GM12878 (cell line): ENCODE measurements at regions not wholly inside any gene's neighbourhood (a gene's known extent, or its start where the extent isn't known, plus 50 kb on each side); places are given as distances from the start of the nearest gene placed in this dataset.

Source experiments
- ATAC-seq: fragments of 200-7000 bp; cut with Tn5 transposase; 3 replicates; pipeline ENCODE4 v1.9.1; 2020; ENCODE audit warnings: mild to moderate bottlenecking, moderate library complexity
- BruUV-seq: library from RNA; stranded (reverse); fragments of 400-500 nt; replicated peaks from 2 replicates; lab custom pipeline; 2021; lab: Mats Ljungman, UMichigan
- CTCF ChIA-PET: fragments of 300-600 bp; sonication (Branson Sonifier 250); formaldehyde crosslinking; extraction: SDS; loops from one replicate; lab custom pipeline; 2021; ENCODE audit warnings: inconsistent platforms; lab: Yijun Ruan, JAX
- POLR2A ChIA-PET: fragments of 350-600 bp; formaldehyde crosslinking; extraction: SDS; loops from one replicate; lab custom pipeline; 2021; ENCODE audit warnings: inconsistent platforms; lab: Charles Lee
- RAD21 ChIA-PET: fragments of 300-600 bp; sonication (Branson Sonifier 250); formaldehyde crosslinking; loops from one replicate; lab custom pipeline; 2023; ENCODE audit warnings: antibody characterized with exemption; ENCODE audit not compliant: unreplicated experiment; lab: Charles Lee
- SMC1A ChIA-PET: fragments of 300-600 bp; sonication (Branson Sonifier 250); formaldehyde crosslinking; loops from one replicate; lab custom pipeline; 2023; ENCODE audit not compliant: unreplicated experiment, uncharacterized antibody; lab: Charles Lee
- DNase-seq: peaks from one replicate; pipeline ENCODE4 v3.0.0-alpha.2; 2011; ENCODE audit warnings: low read depth, low spot score
- FAIRE-seq: peaks from 3 replicates; lab custom pipeline; 2011; peaks lifted over from hg19 to GRCh38; lab: Jason Lieb, UNC
- H2AFZ ChIP-seq: 2 replicates; pipeline ENCODE4 v1.6.0; 2011; ENCODE audit warnings: low read depth, low read length, control low read depth; ENCODE audit not compliant: control insufficient read depth
- H3K27ac ChIP-seq: 2 replicates; pipeline ENCODE4 v1.5.1; 2011; ENCODE audit warnings: control low read depth; ENCODE audit not compliant: control insufficient read depth, insufficient read depth
- H3K27me3 ChIP-seq, 2 experiments: replicated peaks in 1 of 2; 2 replicates each; pipeline versions ENCODE4 v1.6.0 to v1.6.1; 2011; ENCODE audit warnings: low read length in 1 of 2; ENCODE audit not compliant: control insufficient read depth in 2 of 2, insufficient read depth in 2 of 2
- H3K36me3 ChIP-seq, 2 experiments: 2 replicates each; pipeline ENCODE4 v1.5.1; 2011; ENCODE audit warnings: low read length in 1 of 2; ENCODE audit not compliant: control insufficient read depth in 2 of 2, insufficient read depth in 2 of 2
- H3K4me1 ChIP-seq: 2 replicates; pipeline ENCODE4 v1.6.1; 2011; ENCODE audit warnings: mild to moderate bottlenecking, low read length, moderate library complexity, mixed read lengths; ENCODE audit not compliant: control insufficient read depth, insufficient read depth
- H3K4me2 ChIP-seq: 2 replicates; pipeline ENCODE4 v1.6.0; 2011; ENCODE audit warnings: control low read depth; ENCODE audit not compliant: control insufficient read depth, insufficient read depth
- H3K4me3 ChIP-seq: fragments of 200-600 bp; sonication (generic); 2 replicates; pipeline ENCODE4 v1.5.1; 2016
- H3K79me2 ChIP-seq: 2 replicates; pipeline ENCODE4 v1.6.0; 2011; ENCODE audit warnings: low read length; ENCODE audit not compliant: control insufficient read depth, insufficient read depth
- H3K9ac ChIP-seq: 2 replicates; pipeline ENCODE4 v1.8.0; 2011; ENCODE audit warnings: low read length, control low read depth, mixed read lengths; ENCODE audit not compliant: control insufficient read depth, insufficient read depth
- H3K9me3 ChIP-seq: replicated peaks from 3 replicates; pipeline ENCODE4 v1.5.1; 2011; ENCODE audit warnings: mild to moderate bottlenecking, low read length; ENCODE audit not compliant: control insufficient read depth, insufficient read depth
- H4K20me1 ChIP-seq: 2 replicates; pipeline ENCODE4 v1.6.0; 2011; ENCODE audit not compliant: control insufficient read depth, insufficient read depth
- BACH1 ChIP-seq: fragments of 450-650 bp; IDR thresholded peaks from 2 replicates; pipeline ENCODE4 v1.6.1; 2017; ENCODE audit warnings: mild to moderate bottlenecking, borderline replicate concordance
- CBX3 ChIP-seq: fragments of 200-600 bp; sonication (generic); IDR thresholded peaks from 2 replicates; pipeline ENCODE4 v1.6.1; 2016; ENCODE audit warnings: low read depth, borderline replicate concordance
- CHD4 ChIP-seq: fragments of 200-600 bp; sonication (generic); IDR thresholded peaks from 2 replicates; pipeline ENCODE4 v1.6.1; 2016; ENCODE audit warnings: mild to moderate bottlenecking
- GATAD2B ChIP-seq: fragments of 450-650 bp; conservative IDR thresholded peaks from 2 replicates; pipeline ENCODE4 v1.6.1; 2017; ENCODE audit warnings: low read depth, mild to moderate bottlenecking, moderate library complexity
- JUNB ChIP-seq: IDR thresholded peaks from 2 replicates; pipeline ENCODE4 v1.6.1; 2016; ENCODE audit warnings: antibody characterized with exemption, mild to moderate bottlenecking
- LARP7 ChIP-seq: fragments of 450-650 bp; IDR thresholded peaks from 2 replicates; pipeline ENCODE4 v1.6.1; 2017; ENCODE audit warnings: mild to moderate bottlenecking
- NFXL1 ChIP-seq: fragments of 450-650 bp; IDR thresholded peaks from 2 replicates; pipeline ENCODE4 v1.6.1; 2017; ENCODE audit warnings: antibody characterized with exemption, mild to moderate bottlenecking, borderline replicate concordance
- POLR2A ChIP-seq: IDR thresholded peaks from 2 replicates; pipeline ENCODE4 v1.6.1; 2011; ENCODE audit warnings: low read depth, mild to moderate bottlenecking, low read length
- RAD51 ChIP-seq: fragments of 450-650 bp; IDR thresholded peaks from 2 replicates; pipeline ENCODE4 v1.6.1; 2016; ENCODE audit warnings: moderate library complexity, mild to moderate bottlenecking, inconsistent platforms
- RFX5 ChIP-seq: IDR thresholded peaks from 2 replicates; pipeline ENCODE4 v1.6.1; 2011; ENCODE audit warnings: low read depth, low read length, improper control_type of control experiment
- RUNX3 ChIP-seq: IDR thresholded peaks from 2 replicates; pipeline ENCODE4 v1.6.1; 2012; ENCODE audit warnings: low read length, inconsistent platforms
- SIN3A ChIP-seq: IDR thresholded peaks from 2 replicates; pipeline ENCODE4 v1.6.1; 2012; ENCODE audit warnings: low read depth, low read length, improper control_type of control experiment
- SREBF1 ChIP-seq: IDR thresholded peaks from 2 replicates; pipeline ENCODE4 v1.6.1; 2012; ENCODE audit warnings: mild to moderate bottlenecking, low read length
- TAF1 ChIP-seq: IDR thresholded peaks from 2 replicates; pipeline ENCODE4 v1.6.1; 2011; ENCODE audit warnings: mild to moderate bottlenecking, low read depth, low read length, borderline replicate concordance
- TARDBP ChIP-seq: IDR thresholded peaks from 2 replicates; pipeline ENCODE4 v1.6.1; 2016; ENCODE audit warnings: borderline replicate concordance
- TCF3 ChIP-seq: IDR thresholded peaks from 2 replicates; pipeline ENCODE4 v1.6.1; 2012; ENCODE audit warnings: low read depth, mild to moderate bottlenecking, low read length, borderline replicate concordance; ENCODE audit not compliant: insufficient read depth
- WGBS: methylation state at CpG from one replicate; pipeline ENCODE4 v1.1.6; 2016; ENCODE audit warnings: low lambda C conversion rate; ENCODE audit not compliant: insufficient replicate concordance, insufficient coverage; ENCODE audit errors: missing lambda C conversion rate; 5-methylcytosine and 5-hydroxymethylcytosine counted together
- in situ Hi-C: fragments of 300-500 bp; cut with MboI; formaldehyde crosslinking; loops from 9 replicates; pipeline ENCODE4 v1.14.3; 2018; ENCODE audit warnings: mixed read lengths
- intact Hi-C: fragments of 100-400 bp; cut with micrococcal nuclease; formaldehyde crosslinking; loops from one replicate; pipeline ENCODE4 v1.14.2; 2022; ENCODE audit not compliant: unreplicated experiment
- TF ChIP-seq, protein P1 (sequence below): fragments of 450-650 bp; formaldehyde crosslinking; IDR thresholded peaks from 2 replicates; pipeline ENCODE4 v1.4.0; 2022; ENCODE audit warnings: mild to moderate bottlenecking, moderate library complexity
- TF ChIP-seq, protein P2 (sequence below): IDR thresholded peaks from 2 replicates; pipeline ENCODE4 v1.6.1; 2012; ENCODE audit warnings: mild to moderate bottlenecking, low read depth, low read length

DNA sequence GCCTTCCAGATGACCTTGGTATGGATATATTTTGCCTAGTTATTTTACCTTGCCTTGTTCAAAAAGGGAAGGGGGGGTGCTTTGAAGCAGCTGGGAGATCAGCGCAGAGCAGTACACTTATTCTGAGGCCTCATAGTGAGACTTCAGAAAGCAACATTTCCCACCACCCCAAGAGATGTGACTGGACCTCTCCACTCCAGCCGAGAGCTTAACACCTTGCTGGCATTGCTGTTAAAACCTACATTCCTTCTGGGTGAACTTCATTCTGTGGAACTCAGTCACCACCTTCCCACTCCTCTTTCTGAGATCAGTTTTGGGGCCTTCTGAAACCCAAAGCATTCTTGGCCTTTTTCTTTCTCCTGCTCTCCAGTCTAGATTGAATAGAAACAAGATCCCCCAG lies 148.7 kb downstream of the BARHL2 start (continued):
- TF ChIP-seq BACH1 (no peak), TAF1 (no peak), CHD4 (no peak), RUNX3 (no peak), SIN3A (no peak)
- TF ChIP-seq, protein P1, sequence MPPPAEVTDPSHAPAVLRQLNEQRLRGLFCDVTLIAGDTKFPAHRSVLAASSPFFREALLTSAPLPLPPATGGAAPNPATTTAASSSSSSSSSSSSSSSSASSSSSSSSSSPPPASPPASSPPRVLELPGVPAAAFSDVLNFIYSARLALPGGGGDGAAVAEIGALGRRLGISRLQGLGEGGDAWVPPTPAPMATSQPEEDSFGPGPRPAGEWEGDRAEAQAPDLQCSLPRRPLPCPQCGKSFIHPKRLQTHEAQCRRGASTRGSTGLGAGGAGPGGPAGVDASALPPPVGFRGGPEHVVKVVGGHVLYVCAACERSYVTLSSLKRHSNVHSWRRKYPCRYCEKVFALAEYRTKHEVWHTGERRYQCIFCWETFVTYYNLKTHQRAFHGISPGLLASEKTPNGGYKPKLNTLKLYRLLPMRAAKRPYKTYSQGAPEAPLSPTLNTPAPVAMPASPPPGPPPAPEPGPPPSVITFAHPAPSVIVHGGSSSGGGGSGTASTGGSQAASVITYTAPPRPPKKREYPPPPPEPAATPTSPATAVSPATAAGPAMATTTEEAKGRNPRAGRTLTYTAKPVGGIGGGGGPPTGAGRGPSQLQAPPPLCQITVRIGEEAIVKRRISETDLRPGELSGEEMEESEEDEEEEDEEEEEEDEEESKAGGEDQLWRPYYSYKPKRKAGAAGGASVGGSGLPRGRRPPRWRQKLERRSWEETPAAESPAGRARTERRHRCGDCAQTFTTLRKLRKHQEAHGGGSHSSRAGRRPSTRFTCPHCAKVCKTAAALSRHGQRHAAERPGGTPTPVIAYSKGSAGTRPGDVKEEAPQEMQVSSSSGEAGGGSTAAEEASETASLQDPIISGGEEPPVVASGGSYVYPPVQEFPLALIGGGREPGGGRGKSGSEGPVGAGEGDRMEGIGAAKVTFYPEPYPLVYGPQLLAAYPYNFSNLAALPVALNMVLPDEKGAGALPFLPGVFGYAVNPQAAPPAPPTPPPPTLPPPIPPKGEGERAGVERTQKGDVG (CRISPR knock-in tag), result no peak

- ChIA-PET RAD21 (interaction anchor here (0.8 to 1.0 kb wide), 2 partner anchors 9 to 87 kb away, joined by 3 to 4 read pairs; no protein-coding TSS in a partner anchor), CTCF (interaction anchor here (0.7 to 3.0 kb wide), 6 partner anchors 9 to 157 kb away, joined by 3 to 10 read pairs (median 4); no protein-coding TSS in a partner anchor), POLR2A (no interaction called here), SMC1A (interaction anchor here (0.7 to 1.6 kb wide), 5 partner anchors 13 to 89 kb away, joined by 3 to 7 read pairs (median 4); no protein-coding TSS in a partner anchor)
- ATAC-seq (no peak), DNase-seq (no peak), FAIRE-seq (no peak)
- in situ Hi-C loops, result no loop called here
- intact Hi-C loops, result no loop called here
- Histone ChIP-seq H3K9ac (no peak overlapping the region), H3K27ac (no peak overlapping the region), H2AFZ (no peak overlapping the region), H3K4me3 (no peak overlapping the region), H4K20me1 (no peaks in the 10 kb centered on the region), H3K27me3 (no peaks in the 10 kb centered on the region), H3K4me1 (no peaks in the 10 kb centered on the region), H3K36me3 (no peaks in the 10 kb centered on the region), H3K79me2 (no peaks in the 10 kb centered on the region), H3K4me2 (no peak overlapping the region), H3K9me3 (no peaks in the 10 kb centered on the region)
- BruUV-seq, result no TSS peak
- 0% methylated on average over 2 of the region's 2 CpGs for WGBS
- TF ChIP-seq SREBF1 (no peak), TARDBP (no peak), JUNB (no peak), GATAD2B (no peak), TCF3 (no peak), LARP7 (no peak), NFXL1 (no peak), RAD51 (no peak), CBX3 (no peak), RFX5 (no peak), POLR2A (no peak)
- TF ChIP-seq, protein P2, sequence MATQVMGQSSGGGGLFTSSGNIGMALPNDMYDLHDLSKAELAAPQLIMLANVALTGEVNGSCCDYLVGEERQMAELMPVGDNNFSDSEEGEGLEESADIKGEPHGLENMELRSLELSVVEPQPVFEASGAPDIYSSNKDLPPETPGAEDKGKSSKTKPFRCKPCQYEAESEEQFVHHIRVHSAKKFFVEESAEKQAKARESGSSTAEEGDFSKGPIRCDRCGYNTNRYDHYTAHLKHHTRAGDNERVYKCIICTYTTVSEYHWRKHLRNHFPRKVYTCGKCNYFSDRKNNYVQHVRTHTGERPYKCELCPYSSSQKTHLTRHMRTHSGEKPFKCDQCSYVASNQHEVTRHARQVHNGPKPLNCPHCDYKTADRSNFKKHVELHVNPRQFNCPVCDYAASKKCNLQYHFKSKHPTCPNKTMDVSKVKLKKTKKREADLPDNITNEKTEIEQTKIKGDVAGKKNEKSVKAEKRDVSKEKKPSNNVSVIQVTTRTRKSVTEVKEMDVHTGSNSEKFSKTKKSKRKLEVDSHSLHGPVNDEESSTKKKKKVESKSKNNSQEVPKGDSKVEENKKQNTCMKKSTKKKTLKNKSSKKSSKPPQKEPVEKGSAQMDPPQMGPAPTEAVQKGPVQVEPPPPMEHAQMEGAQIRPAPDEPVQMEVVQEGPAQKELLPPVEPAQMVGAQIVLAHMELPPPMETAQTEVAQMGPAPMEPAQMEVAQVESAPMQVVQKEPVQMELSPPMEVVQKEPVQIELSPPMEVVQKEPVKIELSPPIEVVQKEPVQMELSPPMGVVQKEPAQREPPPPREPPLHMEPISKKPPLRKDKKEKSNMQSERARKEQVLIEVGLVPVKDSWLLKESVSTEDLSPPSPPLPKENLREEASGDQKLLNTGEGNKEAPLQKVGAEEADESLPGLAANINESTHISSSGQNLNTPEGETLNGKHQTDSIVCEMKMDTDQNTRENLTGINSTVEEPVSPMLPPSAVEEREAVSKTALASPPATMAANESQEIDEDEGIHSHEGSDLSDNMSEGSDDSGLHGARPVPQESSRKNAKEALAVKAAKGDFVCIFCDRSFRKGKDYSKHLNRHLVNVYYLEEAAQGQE, result no peak
These were observed 152.9 kb downstream of the BARHL2 start for GRCh38 chr1:90564164-90564563.
